ENCODE measurements at regions not wholly inside any gene's neighbourhood (a gene's known extent, or its start where the extent isn't known, plus 50 kb on each side); places are given as distances from the start of the nearest gene placed in this dataset.
"Not testable (repeated sequence)": the region's sequence is repeated elsewhere in the genome, so short reads cannot be mapped to it uniquely, and the experiment has no call there.

- DNase-seq: no peak
Measured at GRCh38 chr3:158882445-158882844, 80.6 kb downstream of the MFSD1 start.

- no peak for DNase-seq
Measured at GRCh38 chr3:158896729-158897128, 94.9 kb downstream of the MFSD1 start.

- DNase-seq: no peak
Measured at GRCh38 chr3:158906749-158907148, 104.9 kb downstream of the MFSD1 start.

- DNase-seq: no peak
Measured at GRCh38 chr3:158908187-158908734, 106.4 kb downstream of the MFSD1 start.

- no peak for DNase-seq
Measured at GRCh38 chr3:158909870-158910269, 108.0 kb downstream of the MFSD1 start.

GRCh38 chr3:158911586-158911985 is 109.7 kb downstream of the MFSD1 start:
- DNase-seq: no peak

- DNase-seq: no peak
Measured at GRCh38 chr3:158912188-158912587, 110.3 kb downstream of the MFSD1 start.

GRCh38 chr3:158912621-158913020 is 110.8 kb downstream of the MFSD1 start:
- DNase-seq: no peak

- DNase-seq: no peak
Measured at GRCh38 chr3:158916111-158916510, 114.3 kb downstream of the MFSD1 start.

DNA sequence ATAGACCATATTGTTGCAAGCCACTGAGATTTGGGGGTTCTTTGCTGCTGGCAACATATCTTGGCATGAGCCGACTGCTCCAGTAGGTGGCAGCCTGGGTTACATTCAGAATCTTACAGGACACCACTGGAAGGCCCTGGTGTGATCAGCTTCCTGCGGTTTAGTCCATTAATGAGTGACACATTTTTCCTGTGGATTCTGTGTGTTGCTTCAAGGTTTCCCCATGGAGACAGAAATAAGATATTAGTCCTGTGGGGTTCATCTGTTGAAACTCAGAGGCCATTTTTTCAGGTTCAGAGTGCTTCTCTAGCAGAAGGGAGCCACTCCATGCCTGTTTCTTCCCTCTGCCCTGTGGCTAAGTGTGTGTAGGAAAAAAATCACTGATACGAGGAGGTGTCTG is 116.2 kb downstream of the MFSD1 start:
- DNase-seq: peak; percentile 2

GRCh38 chr3:158918451-158918850 is 116.6 kb downstream of the MFSD1 start:
- no peak for DNase-seq

DNA sequence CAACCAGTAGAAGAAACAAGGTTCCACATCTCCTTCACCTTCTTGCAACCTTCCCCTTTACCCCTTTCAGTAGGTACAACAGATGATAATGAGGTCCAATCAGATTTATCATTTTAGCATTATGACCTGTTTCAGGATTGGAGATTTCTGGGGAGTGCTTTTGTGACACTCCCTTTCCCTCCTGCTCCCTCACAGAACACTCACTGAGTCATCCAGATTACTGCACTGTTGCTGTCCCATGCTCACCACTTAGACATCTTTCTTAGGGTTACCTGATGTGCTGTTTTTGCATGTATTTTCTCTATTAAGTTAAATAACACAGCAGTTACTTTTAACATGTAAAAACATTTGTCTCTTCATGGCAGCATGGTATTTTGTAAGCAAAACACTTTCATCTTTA is 118.5 kb downstream of the MFSD1 start:
- DNase-seq: no peak

DNA sequence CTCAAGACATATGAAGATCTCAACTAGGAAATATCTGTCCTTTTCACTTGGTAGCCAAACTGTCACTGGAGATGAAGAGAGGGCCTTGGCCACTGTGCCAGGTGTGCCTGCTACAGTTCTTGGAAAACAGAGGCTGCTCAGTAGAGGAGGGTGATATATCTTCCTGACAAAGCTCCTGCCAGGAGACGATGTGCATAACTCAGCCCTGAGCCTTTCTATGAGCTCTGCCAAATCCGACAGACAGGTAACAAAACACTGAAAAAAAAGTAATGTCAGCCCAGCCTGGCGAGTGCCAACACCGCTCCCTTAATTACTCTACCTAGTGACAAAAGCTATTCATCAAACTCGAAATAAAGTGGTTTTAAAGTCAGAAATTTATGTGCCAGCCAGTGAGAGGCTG is 123.2 kb downstream of the MFSD1 start:
- no peak for DNase-seq

DNA sequence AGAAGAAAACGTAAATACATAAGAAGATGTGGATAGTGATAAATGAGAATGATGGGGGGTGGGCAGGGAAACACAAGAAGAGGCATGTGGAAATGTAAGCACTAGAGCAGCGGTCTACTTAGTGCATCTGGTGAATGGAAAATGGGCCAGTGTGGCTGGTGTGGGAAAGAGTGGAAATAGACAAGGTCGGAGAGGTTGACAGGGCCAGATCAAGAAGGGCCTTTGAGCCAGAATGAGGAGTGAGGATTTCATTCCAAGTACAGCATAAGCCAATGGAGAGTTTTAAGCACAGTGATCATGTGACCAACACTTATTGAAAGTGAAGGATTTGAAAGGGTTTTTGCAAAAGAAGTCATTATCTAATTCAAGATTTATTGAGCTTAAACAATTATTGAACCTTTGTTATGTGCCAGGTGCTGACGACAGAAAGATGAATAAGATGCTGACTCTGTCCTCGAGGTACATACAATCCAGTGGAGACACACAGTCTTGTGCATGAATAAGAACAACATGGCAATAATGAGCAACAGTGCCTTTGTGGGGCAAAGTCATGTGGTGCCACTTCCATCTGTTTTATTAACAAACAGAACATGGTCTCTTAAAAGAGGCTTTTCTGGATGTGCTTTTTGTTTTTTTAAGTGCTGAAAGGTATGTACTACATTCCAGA is 124.1 kb downstream of the MFSD1 start:
- no peak for DNase-seq

- no peak for DNase-seq
Measured at GRCh38 chr3:158935846-158936245, 134.0 kb downstream of the MFSD1 start.

GRCh38 chr3:158936530-158937113 is 134.8 kb downstream of the MFSD1 start:
- no peak for DNase-seq

DNA sequence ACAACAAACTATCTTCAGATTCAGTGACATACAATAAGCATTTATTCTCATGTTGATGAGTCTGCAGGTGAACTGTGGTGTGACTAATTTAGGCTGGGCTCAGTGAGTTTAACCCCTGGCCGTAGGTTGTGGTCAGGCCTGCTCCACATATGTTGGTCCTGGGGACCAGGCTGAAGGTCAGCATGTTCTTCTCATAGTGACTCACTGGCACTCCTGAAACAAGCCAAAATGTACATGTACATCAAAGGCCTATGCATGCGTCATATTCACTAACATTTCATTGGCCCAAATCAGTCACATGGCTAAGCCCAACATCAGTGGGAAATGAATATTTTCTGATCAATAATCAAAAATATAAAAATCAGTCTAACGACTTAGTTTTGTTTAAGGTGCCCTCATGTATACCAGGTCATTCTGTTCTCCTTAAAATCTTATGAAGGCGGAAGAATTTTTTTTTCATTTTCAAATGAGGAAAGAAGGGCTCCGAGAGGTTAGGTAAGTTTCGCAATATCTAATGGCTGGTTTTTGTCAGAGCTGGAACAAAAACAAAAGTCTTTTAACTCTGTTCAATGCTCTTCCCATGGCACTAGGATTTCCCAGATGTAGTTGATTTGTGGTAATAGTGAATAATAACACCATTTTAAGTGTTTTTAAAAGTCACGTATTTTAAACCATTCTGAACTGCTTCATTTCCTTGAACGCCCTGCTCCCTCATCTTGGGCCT is 148.5 kb downstream of the MFSD1 start:
- DNase-seq: no peak

DNA sequence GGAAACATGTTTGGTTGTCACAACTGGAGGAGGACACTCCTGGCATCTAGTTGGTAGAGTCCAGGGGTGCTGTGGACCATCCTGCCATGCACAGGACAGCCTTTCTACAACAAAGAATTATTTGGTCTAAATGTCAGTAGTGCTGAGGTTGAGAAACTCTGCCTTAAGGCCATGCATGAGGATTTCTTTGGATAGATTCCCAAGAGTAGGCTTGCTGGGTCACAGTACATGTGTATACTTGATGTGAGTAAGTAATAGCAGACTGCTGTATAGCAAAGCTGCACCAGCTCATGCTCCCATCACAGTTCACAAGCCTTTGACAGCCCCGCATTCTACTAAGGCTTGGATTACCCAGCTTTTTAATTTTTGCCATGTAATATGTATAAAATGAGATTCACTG is 151.3 kb downstream of the MFSD1 start:
- DNase-seq: no peak

DNA sequence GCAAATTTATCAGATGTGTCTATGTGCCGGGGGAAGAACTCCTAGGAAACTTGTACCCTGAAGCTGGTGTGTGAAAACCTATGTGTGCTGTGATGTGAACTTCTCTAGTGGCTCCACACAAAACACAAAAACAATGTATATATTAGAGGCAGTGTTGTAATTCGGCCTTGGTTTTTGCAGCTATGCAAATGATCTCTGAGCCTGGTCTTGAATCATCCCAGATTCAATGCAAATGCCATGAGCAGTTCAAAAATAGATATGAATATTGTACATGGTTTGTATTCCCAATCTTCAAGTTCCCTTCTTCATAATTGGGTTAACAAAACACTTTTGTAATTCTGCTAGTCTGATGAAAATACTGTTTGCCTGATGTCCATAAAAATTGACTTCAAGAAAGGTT is 152.6 kb downstream of the MFSD1 start:
- no peak for DNase-seq

DNA sequence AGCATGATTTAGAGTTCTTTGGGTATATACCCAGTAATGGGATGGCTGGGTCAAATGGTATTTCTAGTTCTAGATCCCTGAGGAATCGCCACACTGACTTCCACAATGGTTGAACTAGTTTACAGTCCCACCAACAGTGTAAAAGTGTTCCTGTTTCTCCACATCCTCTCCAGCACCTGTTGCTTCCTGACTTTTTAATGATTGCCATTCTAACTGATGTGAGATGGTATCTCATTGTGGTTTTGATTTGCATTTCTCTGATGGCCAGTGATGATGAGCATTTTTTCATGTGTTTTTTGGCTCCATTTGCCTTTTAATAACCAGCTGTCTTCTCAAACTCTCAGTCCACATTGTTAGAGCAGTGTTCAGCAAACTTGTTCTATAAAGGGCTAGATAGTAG is 155.9 kb downstream of the MFSD1 start:
- DNase-seq: not testable (repeated sequence)

- DNase-seq: no peak
Measured at GRCh38 chr3:158958873-158959272, 157.0 kb downstream of the MFSD1 start.

DNA sequence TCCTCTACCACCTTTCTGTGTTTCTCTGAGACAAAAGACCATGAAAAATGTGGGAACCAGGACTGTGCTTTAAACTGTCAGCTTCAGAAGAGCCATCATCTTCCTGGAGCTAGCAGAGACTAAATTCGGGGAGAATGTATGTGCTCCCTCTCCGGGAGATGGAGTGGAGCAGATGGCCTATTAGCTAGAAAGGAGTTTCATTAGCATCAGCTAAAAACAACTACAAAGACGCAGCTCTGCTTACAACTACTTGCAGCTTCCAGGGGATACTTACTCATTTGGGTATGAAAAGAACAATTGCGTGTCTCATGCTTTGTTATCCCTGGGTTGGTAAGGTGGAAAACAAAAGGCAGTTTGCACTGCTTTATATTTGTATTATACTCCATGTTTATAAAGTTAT is 159.6 kb downstream of the MFSD1 start:
- DNase-seq: no peak

GRCh38 chr3:158961911-158962310 is 160.1 kb downstream of the MFSD1 start:
- no peak for DNase-seq

DNA sequence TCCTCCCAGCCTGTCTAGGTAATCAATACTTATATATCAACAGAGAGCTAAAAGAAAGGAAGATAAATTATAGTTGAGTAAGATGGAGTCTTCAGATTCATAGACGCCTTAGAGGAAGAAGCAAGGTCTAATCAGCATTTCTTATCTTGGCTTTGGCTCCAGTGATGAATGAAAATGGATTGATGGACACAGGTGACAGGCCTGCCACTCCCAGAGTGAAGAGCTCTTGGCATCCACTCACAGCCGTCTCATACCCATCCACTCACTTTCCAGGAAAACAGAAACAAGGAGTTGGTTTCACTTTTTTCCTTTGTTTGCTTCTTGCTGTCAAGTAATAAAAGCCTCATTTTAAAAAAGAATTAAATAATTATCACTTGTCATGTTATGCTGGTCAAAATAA is 168.2 kb downstream of the MFSD1 start:
- DNase-seq: no peak
